ENCODE measurements at regions not wholly inside any gene's neighbourhood (a gene's known extent, or its start where the extent isn't known, plus 50 kb on each side); places are given as distances from the start of the nearest gene placed in this dataset.

GRCh38 chr4:181476508-181476890 lies 766.7 kb upstream of the TENM3 start:
- Histone ChIP-seq H3K9me3 (ENCODE audit: low read depth, low read length, poor library complexity, severe bottlenecking) (no peaks in the 10 kb centered on the region), H3K4me1 (ENCODE audit: insufficient read depth, low read length, poor library complexity, severe bottlenecking) (no peaks in the 10 kb centered on the region), H3K27me3 (replicated peaks; ENCODE audit: insufficient read depth, low read depth, low read length, poor library complexity) (peaks cover 55% of the 10 kb centered on the region), H3K36me3 (ENCODE audit: insufficient read depth, low read length, poor library complexity, severe bottlenecking) (no peaks in the 10 kb centered on the region), H3K4me3 (ENCODE audit: low read depth, low read length, poor library complexity, severe bottlenecking) (no peak overlapping the region), H3K27ac (ENCODE audit: low read depth, low read length, poor library complexity, severe bottlenecking) (no peak overlapping the region)
- no peak for DNase-seq (ENCODE audit: low spot score)
- intact Hi-C loops (cut with micrococcal nuclease; ENCODE audit: unreplicated experiment), result no loop called here
- CTCF ChIA-PET, result interaction anchor here (0.5 kb wide), 1 partner anchor 1329 kb away, joined by 4 read pairs; no protein-coding TSS in a partner anchor
- BruUV-seq (replicated peaks), result no TSS peak
- POLR2A ChIA-PET (ENCODE audit: low non-redundant PET), result no interaction called here
- TF ChIP-seq CTCF (conservative IDR thresholded peaks at IDR 0.05; ENCODE audit: low read depth, low read length) (no peak), EZH2 (IDR thresholded peaks at IDR 0.05; ENCODE audit: borderline replicate concordance, low read depth, low read length, poor library complexity, severe bottlenecking) (no peak)

DNA sequence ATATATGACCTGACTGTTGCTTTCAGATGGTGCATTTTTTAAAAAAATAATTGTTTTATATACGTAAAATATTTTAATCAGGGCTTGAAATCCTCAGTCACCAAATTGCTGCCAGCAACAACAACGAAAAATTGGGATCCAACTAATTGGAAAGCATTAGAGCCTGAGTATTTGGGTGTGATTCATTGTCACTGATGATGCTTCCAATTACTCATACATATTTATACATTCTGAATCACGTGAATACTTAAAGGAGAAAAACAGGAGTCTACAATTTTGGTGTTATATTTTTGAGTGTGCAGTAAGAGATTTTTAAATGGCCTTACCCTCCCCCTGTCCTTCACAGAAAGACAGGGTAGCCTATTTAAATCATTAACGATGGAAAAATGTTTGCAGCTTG lies 765.6 kb upstream of the TENM3 start:
- Histone ChIP-seq H3K9me3 (ENCODE audit: low read depth, low read length, poor library complexity, severe bottlenecking) (no peaks in the 10 kb centered on the region), H3K27ac (ENCODE audit: low read depth, low read length, poor library complexity, severe bottlenecking) (no peak overlapping the region), H3K36me3 (ENCODE audit: insufficient read depth, low read length, poor library complexity, severe bottlenecking) (no peaks in the 10 kb centered on the region), H3K4me1 (ENCODE audit: insufficient read depth, low read length, poor library complexity, severe bottlenecking) (no peaks in the 10 kb centered on the region), H3K4me3 (ENCODE audit: low read depth, low read length, poor library complexity, severe bottlenecking) (no peak overlapping the region), H3K27me3 (replicated peaks; ENCODE audit: insufficient read depth, low read depth, low read length, poor library complexity) (peaks cover 63% of the 10 kb centered on the region)
- intact Hi-C loops (cut with micrococcal nuclease; ENCODE audit: unreplicated experiment), result no loop called here
- DNase-seq (ENCODE audit: low spot score), result no peak
- ChIA-PET CTCF (no interaction called here), POLR2A (ENCODE audit: low non-redundant PET) (no interaction called here)
- no TSS peak for BruUV-seq (replicated peaks)
- TF ChIP-seq EZH2 (IDR thresholded peaks at IDR 0.05; ENCODE audit: borderline replicate concordance, low read depth, low read length, poor library complexity, severe bottlenecking) (no peak), CTCF (conservative IDR thresholded peaks at IDR 0.05; ENCODE audit: low read depth, low read length) (no peak)

DNA sequence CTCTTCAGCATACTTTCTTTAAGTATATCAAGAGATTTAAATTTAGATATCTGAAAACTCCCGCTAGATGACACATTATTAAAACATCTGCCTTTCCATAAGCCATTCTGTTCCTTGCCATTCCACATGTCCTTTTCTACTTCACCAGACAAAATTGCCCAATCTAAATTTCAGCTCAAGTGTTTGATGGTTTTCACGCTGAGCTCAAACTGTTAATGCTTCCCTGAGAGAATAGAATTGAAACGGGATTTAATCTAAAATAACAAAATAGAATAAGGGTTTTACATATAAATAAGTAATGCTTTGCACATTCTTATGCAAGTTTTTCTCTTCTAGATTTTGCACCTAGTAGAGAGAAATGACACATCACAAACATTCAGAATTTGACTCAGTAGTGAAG lies 764.5 kb upstream of the TENM3 start:
- no peaks in the 10 kb centered on the region for H3K9me3 ChIP-seq (ENCODE audit: low read depth, low read length, poor library complexity, severe bottlenecking)
- no peaks in the 10 kb centered on the region for H3K4me1 ChIP-seq (ENCODE audit: insufficient read depth, low read length, poor library complexity, severe bottlenecking)
- H3K27me3 ChIP-seq (replicated peaks; ENCODE audit: insufficient read depth, low read depth, low read length, poor library complexity), result peaks cover 73% of the 10 kb centered on the region
- DNase-seq (ENCODE audit: low spot score), result peak; percentile 4
- no TSS peak for BruUV-seq (replicated peaks)
- no peak overlapping the region for H3K27ac ChIP-seq (ENCODE audit: low read depth, low read length, poor library complexity, severe bottlenecking)
- ChIA-PET CTCF (no interaction called here), POLR2A (ENCODE audit: low non-redundant PET) (no interaction called here)
- no peaks in the 10 kb centered on the region for H3K36me3 ChIP-seq (ENCODE audit: insufficient read depth, low read length, poor library complexity, severe bottlenecking)
- TF ChIP-seq EZH2 (IDR thresholded peaks at IDR 0.05; ENCODE audit: borderline replicate concordance, low read depth, low read length, poor library complexity, severe bottlenecking), result no peak
- TF ChIP-seq CTCF (conservative IDR thresholded peaks at IDR 0.05; ENCODE audit: low read depth, low read length), result no peak
- H3K4me3 ChIP-seq (ENCODE audit: low read depth, low read length, poor library complexity, severe bottlenecking), result no peak overlapping the region
- intact Hi-C loops (cut with micrococcal nuclease; ENCODE audit: unreplicated experiment), result no loop called here
